ENCODE measurements at regions not wholly inside any gene's neighbourhood (a gene's known extent, or its start where the extent isn't known, plus 50 kb on each side); places are given as distances from the start of the nearest gene placed in this dataset.

DNA sequence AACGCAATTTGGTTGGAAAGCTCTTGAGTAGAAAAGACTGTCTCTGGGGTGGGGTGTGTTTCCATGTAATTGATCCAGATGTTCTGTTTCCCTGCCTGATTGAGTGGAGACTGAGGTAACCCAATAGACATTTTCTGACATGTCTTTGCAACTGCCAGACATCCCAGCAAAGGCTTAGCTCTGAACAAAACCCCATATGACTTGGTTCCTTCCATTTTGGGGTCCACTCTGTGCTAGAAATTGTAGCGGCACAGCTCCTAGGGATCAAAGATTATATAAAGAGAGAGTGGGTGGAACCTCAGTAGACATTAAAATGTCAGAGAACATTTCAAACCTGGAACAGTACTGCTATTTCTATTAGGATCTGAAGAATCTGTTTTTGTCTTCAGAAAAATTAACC is 189.3 kb downstream of the EDN1 start:
- H3K4me2 ChIP-seq (ENCODE audit: low read length) = no peak overlapping the region
- H3K9me3 ChIP-seq (ENCODE audit: control insufficient read depth, low read length) = no peaks in the 10 kb centered on the region
- TF ChIP-seq, protein P1, sequence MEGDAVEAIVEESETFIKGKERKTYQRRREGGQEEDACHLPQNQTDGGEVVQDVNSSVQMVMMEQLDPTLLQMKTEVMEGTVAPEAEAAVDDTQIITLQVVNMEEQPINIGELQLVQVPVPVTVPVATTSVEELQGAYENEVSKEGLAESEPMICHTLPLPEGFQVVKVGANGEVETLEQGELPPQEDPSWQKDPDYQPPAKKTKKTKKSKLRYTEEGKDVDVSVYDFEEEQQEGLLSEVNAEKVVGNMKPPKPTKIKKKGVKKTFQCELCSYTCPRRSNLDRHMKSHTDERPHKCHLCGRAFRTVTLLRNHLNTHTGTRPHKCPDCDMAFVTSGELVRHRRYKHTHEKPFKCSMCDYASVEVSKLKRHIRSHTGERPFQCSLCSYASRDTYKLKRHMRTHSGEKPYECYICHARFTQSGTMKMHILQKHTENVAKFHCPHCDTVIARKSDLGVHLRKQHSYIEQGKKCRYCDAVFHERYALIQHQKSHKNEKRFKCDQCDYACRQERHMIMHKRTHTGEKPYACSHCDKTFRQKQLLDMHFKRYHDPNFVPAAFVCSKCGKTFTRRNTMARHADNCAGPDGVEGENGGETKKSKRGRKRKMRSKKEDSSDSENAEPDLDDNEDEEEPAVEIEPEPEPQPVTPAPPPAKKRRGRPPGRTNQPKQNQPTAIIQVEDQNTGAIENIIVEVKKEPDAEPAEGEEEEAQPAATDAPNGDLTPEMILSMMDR (IDR thresholded peaks at IDR 0.05) = no peak
- no peaks in the 10 kb centered on the region for H3K79me2 ChIP-seq
- no peaks in the 10 kb centered on the region for H3K4me1 ChIP-seq
- H3K36me3 ChIP-seq (ENCODE audit: control insufficient read depth, insufficient read depth, low read length) = no peaks in the 10 kb centered on the region
- no peak overlapping the region for H3K27ac ChIP-seq
- H2AFZ ChIP-seq = no peak overlapping the region
- no peaks in the 10 kb centered on the region for H3K27me3 ChIP-seq (ENCODE audit: control insufficient read depth, insufficient read depth, low read length)
- no peak overlapping the region for H3K9ac ChIP-seq
- no peak overlapping the region for H3K4me3 ChIP-seq (ENCODE audit: low read depth, low read length)

GRCh38 chr6:12479881-12480280 is 189.7 kb downstream of the EDN1 start:
- Histone ChIP-seq H3K79me2 (no peaks in the 10 kb centered on the region), H3K9me3 (ENCODE audit: control insufficient read depth, low read length) (no peaks in the 10 kb centered on the region), H3K9ac (no peak overlapping the region), H3K4me1 (no peaks in the 10 kb centered on the region), H3K36me3 (ENCODE audit: control insufficient read depth, insufficient read depth, low read length) (no peaks in the 10 kb centered on the region), H2AFZ (no peak overlapping the region), H3K27ac (no peak overlapping the region), H3K4me2 (ENCODE audit: low read length) (no peak overlapping the region), H3K4me3 (ENCODE audit: low read depth, low read length) (no peak overlapping the region), H3K27me3 (ENCODE audit: control insufficient read depth, insufficient read depth, low read length) (no peaks in the 10 kb centered on the region)
- TF ChIP-seq, protein P1 (IDR thresholded peaks at IDR 0.05) = no peak

- no peaks in the 10 kb centered on the region for H3K9me3 ChIP-seq (ENCODE audit: control insufficient read depth, low read length)
- no peak overlapping the region for H3K27ac ChIP-seq
- no peaks in the 10 kb centered on the region for H3K4me1 ChIP-seq
- no peaks in the 10 kb centered on the region for H3K27me3 ChIP-seq (ENCODE audit: control insufficient read depth, insufficient read depth, low read length)
- H3K79me2 ChIP-seq = no peaks in the 10 kb centered on the region
- no peak overlapping the region for H3K4me3 ChIP-seq (ENCODE audit: low read depth, low read length)
- H3K9ac ChIP-seq = no peak overlapping the region
- TF ChIP-seq, protein P1 (IDR thresholded peaks at IDR 0.05) = no peak
- no peak overlapping the region for H2AFZ ChIP-seq
- H3K4me2 ChIP-seq (ENCODE audit: low read length) = no peak overlapping the region
- no peaks in the 10 kb centered on the region for H3K36me3 ChIP-seq (ENCODE audit: control insufficient read depth, insufficient read depth, low read length)
Observed at GRCh38 chr6:12480379-12480778, 190.2 kb downstream of the EDN1 start.

DNA sequence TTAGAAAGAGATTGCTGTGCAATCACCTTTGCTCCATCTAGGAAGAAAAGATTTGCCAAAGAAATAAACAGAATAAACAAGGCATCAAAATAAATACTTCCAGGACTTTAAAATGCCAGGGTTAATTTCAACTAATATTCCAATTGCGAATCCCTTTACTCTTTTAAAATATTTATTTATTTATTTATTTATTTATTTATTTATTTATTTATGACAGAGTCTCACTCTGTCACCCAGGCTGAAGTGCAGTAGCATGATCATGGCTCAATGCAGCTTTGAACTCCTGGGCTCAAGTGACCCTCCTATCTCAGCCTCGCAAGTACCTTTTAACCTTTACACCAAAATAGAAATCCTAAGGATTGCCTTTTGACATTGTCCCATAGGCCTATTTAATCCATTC is 191.1 kb downstream of the EDN1 start:
- H3K4me3 ChIP-seq (ENCODE audit: low read depth, low read length) = no peak overlapping the region
- no peaks in the 10 kb centered on the region for H3K36me3 ChIP-seq (ENCODE audit: control insufficient read depth, insufficient read depth, low read length)
- H3K4me2 ChIP-seq (ENCODE audit: low read length) = no peak overlapping the region
- H3K79me2 ChIP-seq = no peaks in the 10 kb centered on the region
- no peak overlapping the region for H3K9ac ChIP-seq
- H3K4me1 ChIP-seq = no peaks in the 10 kb centered on the region
- no peaks in the 10 kb centered on the region for H3K9me3 ChIP-seq (ENCODE audit: control insufficient read depth, low read length)
- H3K27ac ChIP-seq = no peak overlapping the region
- H2AFZ ChIP-seq = no peak overlapping the region
- no peaks in the 10 kb centered on the region for H3K27me3 ChIP-seq (ENCODE audit: control insufficient read depth, insufficient read depth, low read length)
- TF ChIP-seq, protein P1 (IDR thresholded peaks at IDR 0.05) = no peak

DNA sequence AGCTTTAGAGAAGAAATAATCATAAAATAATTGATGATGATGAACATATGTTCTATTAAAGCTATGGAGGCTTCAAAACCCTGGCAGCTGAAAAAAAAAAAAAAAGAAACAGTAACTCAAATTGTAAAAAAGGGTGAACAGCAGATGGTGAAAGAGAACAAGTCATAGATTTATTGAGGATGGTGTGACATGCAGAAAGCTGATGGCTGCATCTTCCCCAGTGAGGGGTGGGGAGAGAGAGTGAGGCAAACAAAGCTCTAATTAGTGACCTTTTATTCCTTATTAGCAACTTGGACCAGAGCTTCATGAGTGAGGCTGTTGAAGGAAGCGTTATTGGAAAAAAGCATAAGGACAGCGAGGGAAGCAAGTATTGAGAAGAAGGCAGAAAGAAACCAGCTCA is 191.7 kb downstream of the EDN1 start:
- no peaks in the 10 kb centered on the region for H3K27me3 ChIP-seq (ENCODE audit: control insufficient read depth, insufficient read depth, low read length)
- H3K9ac ChIP-seq = no peak overlapping the region
- H3K9me3 ChIP-seq (ENCODE audit: control insufficient read depth, low read length) = no peaks in the 10 kb centered on the region
- H3K4me3 ChIP-seq (ENCODE audit: low read depth, low read length) = no peak overlapping the region
- no peak overlapping the region for H3K27ac ChIP-seq
- TF ChIP-seq, protein P1 (IDR thresholded peaks at IDR 0.05) = no peak
- H3K4me2 ChIP-seq (ENCODE audit: low read length) = no peak overlapping the region
- no peaks in the 10 kb centered on the region for H3K79me2 ChIP-seq
- H2AFZ ChIP-seq = no peak overlapping the region
- H3K4me1 ChIP-seq = no peaks in the 10 kb centered on the region
- no peaks in the 10 kb centered on the region for H3K36me3 ChIP-seq (ENCODE audit: control insufficient read depth, insufficient read depth, low read length)
